Endothelial cell of umbilical vein (primary cell): ENCODE measurements at regions not wholly inside any gene's neighbourhood (a gene's known extent, or its start where the extent isn't known, plus 50 kb on each side); places are given as distances from the start of the nearest gene placed in this dataset.

Experiments used
- BruUV-seq: library from RNA; stranded (reverse); fragments of 400-500 nt; replicated peaks from 2 replicates; lab custom pipeline; 2021; lab: Mats Ljungman, UMichigan
- CTCF ChIA-PET: fragments of 300-600, 350-600 bp; sonication (Branson Sonifier 250); formaldehyde crosslinking; loops from one replicate; lab custom pipeline; 2021; ENCODE audit warnings: antibody characterized with exemption, inconsistent platforms; lab: Charles Lee
- POLR2A ChIA-PET: fragments of 300-600, 350-600 bp; sonication (Branson Sonifier 250); formaldehyde crosslinking; loops from one replicate; lab custom pipeline; 2021; ENCODE audit warnings: antibody characterized with exemption, inconsistent platforms; lab: Charles Lee
- DNase-seq: peaks from one replicate; pipeline ENCODE4 v3.0.0-alpha.2; 2011; ENCODE audit warnings: low read depth, low spot score
- FAIRE-seq: peaks from 2 replicates; lab custom pipeline; 2011; peaks lifted over from hg19 to GRCh38; lab: Jason Lieb, UNC
- H2AFZ ChIP-seq: 2 replicates; pipeline ENCODE4 v1.6.0; 2012; ENCODE audit warnings: low read depth, low read length, control low read depth, inconsistent platforms
- H3K27ac ChIP-seq: 2 replicates; pipeline ENCODE4 v1.5.1; 2011; ENCODE audit warnings: low read depth, mild to moderate bottlenecking, control low read depth, low read length, moderate library complexity; ENCODE audit not compliant: insufficient read depth
- H3K27me3 ChIP-seq, 2 experiments: 2 replicates each; pipeline versions ENCODE4 v1.6.0 to v1.6.1; 2011; ENCODE audit warnings: low read length in 2 of 2, mixed read lengths in 1 of 2; ENCODE audit not compliant: control insufficient read depth in 2 of 2, insufficient read depth in 2 of 2
- H3K36me3 ChIP-seq, 2 experiments: 2 replicates in 1 of 2; 3 replicates in 1 of 2; pipeline ENCODE4 v1.5.1; 2011; ENCODE audit warnings: low read length in 2 of 2, mild to moderate bottlenecking in 1 of 2, moderate library complexity in 1 of 2; ENCODE audit not compliant: control insufficient read depth in 2 of 2, insufficient read depth in 2 of 2; ENCODE audit errors: extremely low read depth in 1 of 2
- H3K4me1 ChIP-seq: 3 replicates; pipeline ENCODE4 v1.5.1; 2011; ENCODE audit warnings: mild to moderate bottlenecking, low read length; ENCODE audit not compliant: control insufficient read depth, insufficient read depth; ENCODE audit errors: extremely low read depth
- H3K4me2 ChIP-seq: 2 replicates; pipeline ENCODE4 v1.6.1; 2011; ENCODE audit warnings: low read length, control low read depth, mixed read lengths; ENCODE audit not compliant: insufficient read depth
- H3K4me3 ChIP-seq, 3 experiments: fragments of 200-600 bp in 1 of 3; sonication (generic), shearing (Covaris generic) in 1 of 3; replicated peaks in 1 of 3; 2 replicates each; pipeline ENCODE4 v1.5.1; 2011 to 2016; ENCODE audit warnings: control low read depth in 3 of 3, low read length in 3 of 3, mild to moderate bottlenecking in 2 of 3, inconsistent platforms in 1 of 3, low read depth in 1 of 3, moderate library complexity in 1 of 3; ENCODE audit not compliant: insufficient read depth in 1 of 3
- H3K79me2 ChIP-seq: 2 replicates; pipeline ENCODE4 v1.6.0; 2012; ENCODE audit warnings: low read length, inconsistent platforms; ENCODE audit not compliant: control insufficient read depth, insufficient read depth
- H3K9ac ChIP-seq: replicated peaks from 2 replicates; pipeline ENCODE3; 2011; ENCODE audit warnings: low read length, control low read depth; ENCODE audit not compliant: insufficient read depth; ENCODE audit errors: extremely low read depth
- H3K9me1 ChIP-seq: replicated peaks from 3 replicates; pipeline ENCODE4 v1.6.0; 2011; ENCODE audit warnings: mild to moderate bottlenecking, low read length; ENCODE audit not compliant: control insufficient read depth, insufficient read depth; ENCODE audit errors: extremely low read depth
- H3K9me3 ChIP-seq: replicated peaks from 2 replicates; pipeline ENCODE4 v1.5.1; 2012; ENCODE audit warnings: low read length, inconsistent platforms; ENCODE audit not compliant: control insufficient read depth, insufficient read depth
- H4K20me1 ChIP-seq: replicated peaks from 2 replicates; pipeline ENCODE3; 2011; ENCODE audit warnings: mild to moderate bottlenecking, low read length; ENCODE audit not compliant: control insufficient read depth, insufficient read depth; ENCODE audit errors: extremely low read depth
- CTCF ChIP-seq, 2 donors: IDR thresholded peaks; 1 replicate in 1 of 2; 2 replicates in 1 of 2; pipeline ENCODE4 v1.5.1; 2011; ENCODE audit warnings: low read length in 2 of 2, mild to moderate bottlenecking in 2 of 2, moderate library complexity in 2 of 2, control low read depth in 1 of 2, inconsistent platforms in 1 of 2, low read depth in 1 of 2; ENCODE audit not compliant: insufficient read depth in 1 of 2; ENCODE audit errors: extremely low read depth in 1 of 2
- EZH2 ChIP-seq: IDR thresholded peaks from 2 replicates; pipeline ENCODE4 v1.6.1; 2012; ENCODE audit warnings: borderline replicate concordance, low read depth, mild to moderate bottlenecking, moderate library complexity, low read length, inconsistent platforms; ENCODE audit not compliant: severe bottlenecking
- FOS ChIP-seq: IDR thresholded peaks from 2 replicates; pipeline ENCODE4 v1.6.1; 2011; ENCODE audit warnings: mild to moderate bottlenecking, low read length, moderate library complexity, borderline replicate concordance; ENCODE audit not compliant: insufficient read depth
- GATA2 ChIP-seq: IDR thresholded peaks from 2 replicates; pipeline ENCODE4 v1.7.0; 2011; ENCODE audit warnings: low read depth, mild to moderate bottlenecking, moderate library complexity, mixed read lengths, low read length; ENCODE audit not compliant: insufficient read length, insufficient read depth
- JUN ChIP-seq: IDR thresholded peaks from 2 replicates; pipeline ENCODE4 v1.6.1; 2011; ENCODE audit warnings: borderline replicate concordance, low read depth; ENCODE audit not compliant: insufficient read length, insufficient read depth
- MAX ChIP-seq: IDR thresholded peaks from 2 replicates; pipeline ENCODE4 v1.6.1; 2011; ENCODE audit not compliant: insufficient read depth, insufficient read length
- MYC ChIP-seq: IDR thresholded peaks from one replicate; pipeline ENCODE4 v1.6.1; 2011; ENCODE audit warnings: mild to moderate bottlenecking, low read depth, low read length
- POLR2A ChIP-seq: IDR thresholded peaks from 2 replicates; pipeline ENCODE4 v1.6.1; 2012; ENCODE audit warnings: low read depth, mild to moderate bottlenecking, control low read depth, low read length
- POLR2AphosphoS5 ChIP-seq: IDR thresholded peaks from 2 replicates; pipeline ENCODE4 v1.6.1; 2012; ENCODE audit warnings: low read depth, mild to moderate bottlenecking, control low read depth, low read length, moderate library complexity; ENCODE audit not compliant: insufficient read depth
- dilution Hi-C: fragments of 300-500 bp; cut with MboI; formaldehyde crosslinking; loops from one replicate; pipeline ENCODE4 v1.15.0; 2019; ENCODE audit warnings: low sequenced_read_pairs; ENCODE audit not compliant: extremely low pct_ligation_motif_present
- intact Hi-C: fragments of 100-400 bp; cut with micrococcal nuclease; formaldehyde crosslinking; loops from one replicate; pipeline ENCODE4 v1.10.0; 2022

- POLR2A ChIA-PET = no interaction called here
- intact Hi-C loops = no loop called here
- H3K9me1 ChIP-seq = no peaks in the 10 kb centered on the region
- H3K4me1 ChIP-seq = no peaks in the 10 kb centered on the region
- no peaks in the 10 kb centered on the region for H3K79me2 ChIP-seq
- peaks cover 0 to 5% of the 10 kb centered on the region in 2 experiments for H3K27me3 ChIP-seq
- no peak overlapping the region for H3K27ac ChIP-seq
- CTCF ChIA-PET = no interaction called here
- DNase-seq = no peak
- H3K4me2 ChIP-seq = no peak overlapping the region
- TF ChIP-seq POLR2AphosphoS5 = no peak
- no peak for TF ChIP-seq JUN
- TF ChIP-seq CTCF (IDR thresholded peaks at IDR 0.05; ENCODE audit: extremely low read depth in 1 of 2, insufficient read depth in 1 of 2, low read depth in 1 of 2, low read length in 2 of 2) = no peak
- no peak for TF ChIP-seq FOS
- no peak for TF ChIP-seq MAX
- no peak for TF ChIP-seq MYC
- no peak for TF ChIP-seq EZH2
- TF ChIP-seq GATA2 = no peak
- TF ChIP-seq POLR2A = no peak
- dilution Hi-C loops = no loop called here
- no peak for FAIRE-seq
- H3K36me3 ChIP-seq = no peaks in the 10 kb centered on the region
- no peak overlapping the region for H2AFZ ChIP-seq
- H3K9me3 ChIP-seq = no peaks in the 10 kb centered on the region
- BruUV-seq = no TSS peak
- no peak overlapping the region for H3K4me3 ChIP-seq
- no peaks in the 10 kb centered on the region for H4K20me1 ChIP-seq
- H3K9ac ChIP-seq = no peak overlapping the region
These were observed 92.0 kb upstream of the CYP1B1 start for GRCh38 chr2:38167968-38168350.
